MCF 10A (cell line): ENCODE measurements at regions not wholly inside any gene's neighbourhood (a gene's known extent, or its start where the extent isn't known, plus 50 kb on each side); places are given as distances from the start of the nearest gene placed in this dataset.

ENCODE experiments used
- BruUV-seq: library from RNA; stranded (reverse); fragments of 400-500 nt; replicated peaks from 2 replicates; lab custom pipeline; 2021; lab: Mats Ljungman, UMichigan
- CTCF ChIA-PET: fragments of 300-600 bp; sonication (Branson Sonifier 250); formaldehyde crosslinking; extraction: SDS; loops from one replicate; lab custom pipeline; 2021; ENCODE audit warnings: antibody characterized with exemption, inconsistent platforms; lab: Yijun Ruan, JAX
- POLR2A ChIA-PET: fragments of 300-600, 350-650 bp; sonication (Branson Sonifier 250); formaldehyde crosslinking; extraction: SDS; loops from one replicate; lab custom pipeline; 2020; ENCODE audit warnings: antibody characterized with exemption, inconsistent platforms; lab: Yijun Ruan, JAX
- DNase-seq: peaks from one replicate; pipeline ENCODE4 v3.0.0-alpha.2; 2018; ENCODE audit not compliant: unreplicated experiment
- H3K27ac Mint-ChIP-seq: one replicate; pipeline ENCODE4 v1.8.0; 2022; ENCODE audit warnings: mild to moderate bottlenecking, low read depth, mixed read lengths; ENCODE audit not compliant: unreplicated experiment
- H3K27me3 Mint-ChIP-seq: one replicate; pipeline ENCODE4 v1.8.0; 2022; ENCODE audit warnings: mixed read lengths; ENCODE audit not compliant: insufficient read depth, unreplicated experiment
- H3K36me3 Mint-ChIP-seq: one replicate; pipeline ENCODE4 v1.8.0; 2022; ENCODE audit warnings: mild to moderate bottlenecking, moderate library complexity, mixed read lengths; ENCODE audit not compliant: insufficient read depth, unreplicated experiment
- H3K4me1 Mint-ChIP-seq: one replicate; pipeline ENCODE4 v1.8.0; 2022; ENCODE audit warnings: mixed read lengths; ENCODE audit not compliant: insufficient read depth, unreplicated experiment
- H3K4me3 Mint-ChIP-seq: one replicate; pipeline ENCODE4 v1.8.0; 2022; ENCODE audit warnings: mild to moderate bottlenecking, moderate library complexity, mixed read lengths; ENCODE audit not compliant: unreplicated experiment
- H3K9me3 Mint-ChIP-seq: one replicate; pipeline ENCODE4 v1.8.0; 2022; ENCODE audit warnings: mixed read lengths; ENCODE audit not compliant: unreplicated experiment
- intact Hi-C: fragments of 100-400 bp; cut with micrococcal nuclease; formaldehyde crosslinking; loops from 2 replicates; pipeline ENCODE4 v1.14.1; 2022
- TF ChIP-seq, protein P1 (sequence below): fragments of 200-600 bp; IDR thresholded peaks from one replicate; pipeline ENCODE4 v1.8.0; 2022; ENCODE audit warnings: antibody characterized with exemption, mild to moderate bottlenecking; ENCODE audit not compliant: unreplicated experiment

DNA sequence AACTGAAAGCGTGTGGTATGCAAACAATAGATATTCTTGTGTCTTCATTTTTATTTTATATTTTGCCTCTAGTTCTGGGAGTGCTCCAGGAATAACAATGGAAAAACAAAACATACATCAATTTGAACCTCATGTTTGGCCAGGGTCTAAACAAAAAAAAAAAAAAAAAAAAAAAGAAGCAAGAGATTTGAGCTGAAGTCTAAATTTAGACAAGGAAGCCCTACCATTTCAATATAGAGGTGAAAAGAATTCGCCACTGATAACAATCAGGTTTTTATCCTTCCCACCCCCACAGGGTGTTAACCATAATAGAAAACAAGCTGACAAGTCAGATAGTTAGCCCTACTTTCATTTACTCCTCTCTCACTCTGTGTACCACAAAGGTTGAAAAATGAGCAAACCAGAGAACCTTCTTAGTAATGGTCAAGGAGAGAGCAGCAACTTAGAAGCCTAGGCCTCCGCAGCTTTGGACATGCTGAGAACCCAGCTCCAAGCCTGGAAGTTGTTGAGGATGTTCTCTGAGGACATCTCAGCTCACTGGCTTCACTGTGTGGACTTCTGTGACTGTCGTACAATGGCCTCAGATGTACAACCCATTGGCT is 118.2 kb upstream of the HMHB1 start:
- no peaks in the 10 kb centered on the region for H3K36me3 Mint-ChIP-seq
- BruUV-seq = no TSS peak
- ChIA-PET CTCF (interaction anchor here (0.6 kb wide), 1 partner anchor 293 kb away, joined by 3 read pairs; no protein-coding TSS in a partner anchor), POLR2A (interaction anchor here (0.7 to 0.9 kb wide), 4 partner anchors 8 to 62 kb away, joined by 3 to 4 read pairs (median 3); no protein-coding TSS in a partner anchor)
- peaks cover 11% of the 10 kb centered on the region for H3K9me3 Mint-ChIP-seq
- H3K27ac Mint-ChIP-seq = no peak overlapping the region
- H3K27me3 Mint-ChIP-seq = no peaks in the 10 kb centered on the region
- intact Hi-C loops = no loop called here
- H3K4me3 Mint-ChIP-seq = no peak overlapping the region
- TF ChIP-seq, protein P1, sequence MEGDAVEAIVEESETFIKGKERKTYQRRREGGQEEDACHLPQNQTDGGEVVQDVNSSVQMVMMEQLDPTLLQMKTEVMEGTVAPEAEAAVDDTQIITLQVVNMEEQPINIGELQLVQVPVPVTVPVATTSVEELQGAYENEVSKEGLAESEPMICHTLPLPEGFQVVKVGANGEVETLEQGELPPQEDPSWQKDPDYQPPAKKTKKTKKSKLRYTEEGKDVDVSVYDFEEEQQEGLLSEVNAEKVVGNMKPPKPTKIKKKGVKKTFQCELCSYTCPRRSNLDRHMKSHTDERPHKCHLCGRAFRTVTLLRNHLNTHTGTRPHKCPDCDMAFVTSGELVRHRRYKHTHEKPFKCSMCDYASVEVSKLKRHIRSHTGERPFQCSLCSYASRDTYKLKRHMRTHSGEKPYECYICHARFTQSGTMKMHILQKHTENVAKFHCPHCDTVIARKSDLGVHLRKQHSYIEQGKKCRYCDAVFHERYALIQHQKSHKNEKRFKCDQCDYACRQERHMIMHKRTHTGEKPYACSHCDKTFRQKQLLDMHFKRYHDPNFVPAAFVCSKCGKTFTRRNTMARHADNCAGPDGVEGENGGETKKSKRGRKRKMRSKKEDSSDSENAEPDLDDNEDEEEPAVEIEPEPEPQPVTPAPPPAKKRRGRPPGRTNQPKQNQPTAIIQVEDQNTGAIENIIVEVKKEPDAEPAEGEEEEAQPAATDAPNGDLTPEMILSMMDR = no peak
- H3K4me1 Mint-ChIP-seq = no peaks in the 10 kb centered on the region
- no peak for DNase-seq

DNA sequence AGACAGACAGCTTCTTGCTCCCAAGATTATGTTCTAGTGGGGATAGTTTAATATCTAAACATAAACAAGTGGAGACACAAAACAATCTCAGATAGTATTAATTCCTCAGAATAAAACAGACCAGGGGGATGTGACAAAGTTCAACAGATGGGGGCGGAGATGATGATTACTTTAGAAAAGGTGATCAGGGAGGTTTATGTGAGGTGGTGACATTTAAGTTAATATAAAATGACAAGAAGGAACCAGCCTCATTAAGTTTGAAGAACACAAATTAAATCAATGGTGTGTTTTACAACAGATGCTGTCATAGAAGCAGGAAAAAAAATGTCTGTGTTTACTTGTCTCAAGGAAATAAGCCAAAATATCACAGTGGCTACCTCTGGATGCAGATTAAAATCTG is 119.6 kb upstream of the HMHB1 start:
- intact Hi-C loops = no loop called here
- peaks cover 11% of the 10 kb centered on the region for H3K9me3 Mint-ChIP-seq

DNA sequence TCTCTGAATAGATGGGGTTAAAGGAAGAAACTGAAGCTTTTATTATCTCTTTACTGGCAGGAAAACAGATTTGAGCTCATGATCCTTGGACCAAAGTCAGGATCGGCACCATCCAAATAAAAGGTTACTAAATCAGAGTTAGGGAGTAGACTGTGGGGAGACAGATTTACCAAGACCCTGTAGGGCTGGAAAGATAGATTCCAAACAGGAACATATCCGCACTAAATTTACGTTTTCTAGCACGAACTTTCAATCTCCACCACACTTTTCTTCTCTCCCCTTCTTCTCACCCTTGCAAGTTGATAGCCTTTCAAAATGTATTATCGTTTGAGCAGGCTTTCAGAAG is 120.0 kb upstream of the HMHB1 start:
- POLR2A ChIA-PET = interaction anchor here (0.7 to 1.6 kb wide), 4 partner anchors 10 to 822 kb away, joined by 3 to 5 read pairs (median 4); no protein-coding TSS in a partner anchor

More for the DNA sequence above, 119.6 kb upstream of the HMHB1 start:
- TF ChIP-seq, protein P1 = no peak
- H3K4me3 Mint-ChIP-seq = no peak overlapping the region
- no peak overlapping the region for H3K27ac Mint-ChIP-seq
- no TSS peak for BruUV-seq
- H3K36me3 Mint-ChIP-seq = no peaks in the 10 kb centered on the region
- CTCF ChIA-PET = interaction anchor here (0.6 to 1.4 kb wide), 5 partner anchors 8 to 380 kb away, joined by 3 to 5 read pairs (median 3); no protein-coding TSS in a partner anchor
- POLR2A ChIA-PET = interaction anchor here (0.7 to 1.3 kb wide), 2 partner anchors 10 to 822 kb away, joined by 3 to 4 read pairs; no protein-coding TSS in a partner anchor
- H3K4me1 Mint-ChIP-seq = no peaks in the 10 kb centered on the region
- DNase-seq = no peak
- no peaks in the 10 kb centered on the region for H3K27me3 Mint-ChIP-seq

More for the DNA sequence above, 120.0 kb upstream of the HMHB1 start:
- no peaks in the 10 kb centered on the region for H3K4me1 Mint-ChIP-seq
- TF ChIP-seq, protein P1 = no peak
- no peak for DNase-seq
- no peak overlapping the region for H3K27ac Mint-ChIP-seq
- CTCF ChIA-PET = interaction anchor here (0.6 to 1.4 kb wide), 5 partner anchors 9 to 381 kb away, joined by 3 to 5 read pairs (median 3); no protein-coding TSS in a partner anchor
- no peaks in the 10 kb centered on the region for H3K36me3 Mint-ChIP-seq
- H3K27me3 Mint-ChIP-seq = no peaks in the 10 kb centered on the region
- BruUV-seq = no TSS peak
- intact Hi-C loops = no loop called here
- H3K9me3 Mint-ChIP-seq = peaks cover 11% of the 10 kb centered on the region
- no peak overlapping the region for H3K4me3 Mint-ChIP-seq
